HuH-7 (cell line): ENCODE measurements at regions not wholly inside any gene's neighbourhood (a gene's known extent, or its start where the extent isn't known, plus 50 kb on each side); places are given as distances from the start of the nearest gene placed in this dataset.
"Not testable (repeated sequence)": the region's sequence is repeated elsewhere in the genome, so short reads cannot be mapped to it uniquely, and the experiment has no call there.

ENCODE experiments used
- DNase-seq: peaks from one replicate; pipeline ENCODE4 v3.0.0; 2011; ENCODE audit warnings: low spot score

DNA sequence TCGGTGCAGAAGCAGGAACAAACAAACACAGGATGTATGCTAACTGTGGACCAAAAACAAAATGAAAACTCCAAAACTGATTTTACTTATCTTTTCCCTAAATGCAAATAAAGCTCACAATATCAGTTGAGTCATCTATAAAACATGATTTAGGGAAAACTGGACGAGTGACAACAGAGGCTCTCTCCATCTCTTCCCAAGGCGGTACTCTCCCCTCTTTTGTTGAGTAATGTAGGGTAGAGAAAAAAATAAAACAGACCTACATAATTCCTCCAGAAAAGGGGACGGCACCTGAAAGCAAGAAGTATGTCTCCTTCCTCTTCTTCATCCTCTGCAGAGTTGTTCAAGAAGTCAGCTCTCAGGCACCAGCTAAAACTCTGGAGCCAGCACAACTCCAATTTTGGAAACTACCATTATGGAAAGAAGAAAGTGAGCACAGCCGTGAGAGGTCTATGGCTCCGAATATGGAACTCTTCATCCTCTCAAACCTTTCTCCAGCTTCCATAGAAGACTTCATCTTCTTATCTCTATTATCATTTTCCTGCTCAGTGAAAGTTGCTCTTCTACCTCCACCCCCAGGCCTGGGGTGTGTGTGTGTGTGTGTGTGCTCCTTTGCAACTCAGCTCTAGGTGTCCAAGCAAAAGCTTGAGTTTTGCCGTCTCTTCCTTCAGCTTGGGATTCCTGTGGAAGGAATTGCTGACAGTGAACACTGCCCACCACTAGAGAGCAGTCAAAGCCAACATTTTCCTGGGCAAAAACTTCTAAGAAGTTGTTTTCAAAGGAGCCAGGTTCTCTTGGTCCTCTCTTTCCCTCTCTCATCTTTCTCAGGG lies 155.4 kb downstream of the DIO2 start:
- peak; percentile 2 for DNase-seq

DNA sequence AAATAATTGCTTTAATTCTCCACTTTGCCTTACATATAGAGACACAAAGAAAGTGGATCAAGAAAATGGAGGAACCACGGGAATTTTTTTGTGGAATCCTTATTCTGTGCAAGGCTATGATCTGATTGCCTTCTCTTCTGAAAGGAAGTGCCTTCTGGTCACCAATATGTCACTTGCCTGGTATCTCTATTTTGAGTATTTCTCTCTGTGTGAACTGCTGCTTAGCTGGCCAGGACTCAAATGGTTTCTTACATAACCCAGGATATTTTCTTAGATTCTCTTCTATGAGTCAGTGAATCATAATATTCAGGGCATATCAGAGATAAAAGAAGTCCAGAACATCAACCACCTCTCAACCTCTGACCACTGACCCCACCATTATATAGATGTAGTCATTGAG lies 156.1 kb downstream of the DIO2 start:
- DNase-seq = no peak

DNA sequence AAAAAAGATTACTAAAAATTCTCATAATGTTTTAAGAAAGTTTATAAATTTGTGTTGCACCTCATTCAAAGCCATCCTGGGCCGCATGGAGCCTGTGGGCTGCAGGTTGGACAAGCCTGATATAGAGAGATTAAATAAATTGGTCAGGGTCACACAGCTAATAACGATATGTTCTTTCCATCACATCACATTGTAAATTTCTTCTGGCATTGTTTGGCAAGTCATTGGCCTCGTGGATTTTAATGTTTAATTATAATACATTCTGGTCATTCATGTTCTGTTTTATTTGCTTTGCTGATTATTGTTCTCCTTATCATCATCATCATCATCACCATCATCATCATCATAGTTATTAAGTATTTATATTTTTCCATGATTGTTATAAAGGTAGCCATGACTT lies 157.3 kb downstream of the DIO2 start:
- no peak for DNase-seq

DNA sequence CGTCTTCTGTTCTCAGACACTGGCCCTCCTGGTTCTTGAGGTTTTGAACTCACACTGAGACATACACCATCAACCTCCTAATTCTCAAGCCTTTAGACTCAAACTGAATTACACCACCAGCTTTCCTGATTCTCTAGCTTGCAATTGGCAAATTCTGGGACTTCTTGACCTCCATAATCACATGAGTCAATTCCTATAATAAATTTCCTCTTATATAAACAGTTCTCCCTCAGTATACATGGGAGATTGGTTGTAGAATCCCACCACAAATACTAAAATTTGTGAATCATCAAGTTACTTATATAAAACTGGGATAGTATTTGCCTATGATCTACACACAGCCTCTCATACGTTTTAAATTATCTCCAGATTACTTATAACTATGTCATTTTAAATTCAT lies 162.2 kb downstream of the DIO2 start:
- no peak for DNase-seq

DNA sequence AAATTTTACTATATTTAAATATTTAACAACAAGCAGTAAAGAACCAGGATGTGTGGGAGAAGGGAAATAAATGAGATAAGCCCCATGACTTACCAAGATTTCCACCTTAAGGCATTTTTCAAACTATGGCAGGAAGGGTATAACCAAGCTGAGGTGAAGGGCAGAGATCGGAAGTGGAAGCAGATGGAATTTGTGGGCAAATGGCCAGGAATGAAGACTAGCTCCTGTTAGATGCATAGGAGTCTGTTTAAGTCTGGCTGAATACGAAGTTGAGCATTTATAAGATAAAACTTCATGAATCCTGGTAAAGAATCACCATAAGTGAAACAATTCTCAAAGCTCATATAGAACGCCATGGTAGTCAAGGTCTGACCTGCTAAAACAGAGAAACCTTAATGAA lies 163.5 kb downstream of the DIO2 start:
- no peak for DNase-seq

DNA sequence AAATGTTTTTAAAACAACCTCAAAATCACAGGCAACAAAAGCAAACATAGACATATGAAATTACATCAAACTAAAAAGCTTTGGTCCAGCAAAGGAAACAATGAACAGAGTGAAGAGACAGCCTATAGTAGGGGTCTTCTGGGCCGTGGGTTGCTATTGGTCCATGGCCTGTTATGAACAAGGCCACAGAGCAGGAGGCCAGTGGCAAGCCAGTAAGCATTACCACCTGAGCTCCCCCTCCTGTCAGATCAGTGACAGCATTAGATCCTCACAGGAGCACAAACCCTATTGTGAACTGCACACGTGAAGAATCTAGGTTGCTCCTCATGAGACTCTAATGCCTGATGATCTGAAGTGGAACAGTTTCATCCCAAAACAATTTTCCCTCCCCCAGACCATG lies 174.0 kb downstream of the DIO2 start:
- no peak for DNase-seq

DNA sequence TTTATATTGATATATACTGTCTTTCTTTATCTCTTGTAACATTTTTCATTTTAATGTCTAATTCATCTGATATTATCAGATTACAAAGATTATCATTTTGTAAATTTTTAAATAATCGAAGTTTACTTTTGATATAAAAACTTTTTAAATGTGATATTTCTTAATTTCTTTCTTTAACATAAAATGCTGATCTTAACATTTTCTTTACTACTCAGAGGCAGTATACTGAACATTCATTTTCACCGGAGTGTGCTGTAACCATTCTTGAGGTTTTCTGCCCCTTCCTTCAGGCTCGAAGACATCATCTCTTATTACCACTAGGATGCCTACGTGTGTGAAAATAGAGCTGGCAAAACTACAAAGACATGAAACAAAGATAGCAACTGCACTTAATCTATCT lies 186.9 kb downstream of the DIO2 start:
- no peak for DNase-seq

DNA sequence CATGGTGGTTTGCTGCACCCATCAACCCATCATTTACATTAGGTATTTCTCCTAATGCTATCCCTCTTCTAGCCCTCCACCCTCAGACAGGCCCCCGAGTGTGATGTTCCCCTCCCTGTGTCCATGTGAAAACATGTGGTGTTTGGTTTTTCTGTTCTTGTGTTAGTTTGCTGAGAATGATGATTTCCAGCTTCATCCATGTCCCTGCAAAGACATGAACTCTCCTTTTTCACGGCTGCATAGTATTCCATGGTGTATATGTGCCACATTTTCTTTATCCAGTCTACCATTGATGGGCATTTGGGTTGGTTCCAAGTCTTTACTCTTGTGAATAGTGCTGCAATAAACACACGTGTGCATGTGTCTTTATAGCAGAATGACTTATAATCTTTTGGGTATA lies 192.8 kb downstream of the DIO2 start:
- DNase-seq = not testable (repeated sequence)

DNA sequence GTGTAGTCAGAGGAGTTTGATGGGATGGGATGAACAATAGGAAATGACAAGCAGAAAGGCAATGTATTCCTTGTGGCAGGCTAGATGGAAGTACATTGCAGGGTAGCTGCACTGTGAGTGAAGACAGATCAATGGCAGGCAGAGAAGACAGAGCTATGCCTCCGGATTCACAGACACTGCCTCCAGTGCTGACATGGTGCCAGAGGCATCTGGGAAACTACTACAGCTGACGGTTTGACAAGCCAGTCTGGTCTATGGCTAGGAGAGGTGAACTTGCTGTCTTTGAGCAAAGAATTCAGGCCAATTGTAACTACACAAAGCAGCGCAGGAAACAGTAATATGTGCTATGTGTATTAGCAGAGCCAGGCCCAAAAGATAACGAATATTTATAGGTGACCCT lies 193.5 kb downstream of the DIO2 start:
- no peak for DNase-seq

DNA sequence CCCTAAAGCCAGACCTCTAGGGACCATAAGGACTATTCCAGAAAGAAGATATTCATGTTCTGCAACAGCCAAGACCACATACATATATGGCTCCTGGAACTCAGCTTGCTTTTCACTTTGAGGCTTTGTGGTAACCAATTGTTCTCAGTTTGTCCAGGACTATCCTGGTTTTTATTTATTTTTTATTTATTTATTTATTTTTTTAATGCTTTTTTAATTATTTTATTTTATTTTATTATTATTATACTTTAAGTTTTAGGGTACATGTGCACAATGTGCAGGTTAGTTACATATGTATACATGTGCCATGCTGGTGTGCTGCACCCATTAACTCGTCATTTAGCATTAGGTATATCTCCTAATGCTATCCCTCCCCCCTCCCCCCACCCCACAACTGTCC lies 201.1 kb downstream of the DIO2 start:
- DNase-seq = not testable (repeated sequence)

DNA sequence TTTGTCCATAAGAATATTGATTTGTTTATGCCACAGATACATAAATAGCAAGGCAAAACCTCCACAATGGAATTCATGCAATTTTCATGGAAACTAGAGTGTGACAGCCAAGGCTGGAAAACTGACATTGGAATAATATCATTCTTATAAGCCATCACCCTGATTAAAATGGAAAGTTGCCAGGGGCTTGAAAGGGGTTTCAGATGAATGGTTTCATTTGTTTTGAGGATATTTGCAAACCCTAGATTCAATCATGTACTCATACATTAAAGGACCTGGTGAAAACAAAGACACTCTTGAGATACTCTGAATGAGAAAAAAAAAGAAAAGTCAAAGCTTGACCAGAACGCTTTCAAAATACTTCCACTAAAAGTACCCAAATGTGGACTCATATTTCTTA lies 205.7 kb downstream of the DIO2 start:
- no peak for DNase-seq

DNA sequence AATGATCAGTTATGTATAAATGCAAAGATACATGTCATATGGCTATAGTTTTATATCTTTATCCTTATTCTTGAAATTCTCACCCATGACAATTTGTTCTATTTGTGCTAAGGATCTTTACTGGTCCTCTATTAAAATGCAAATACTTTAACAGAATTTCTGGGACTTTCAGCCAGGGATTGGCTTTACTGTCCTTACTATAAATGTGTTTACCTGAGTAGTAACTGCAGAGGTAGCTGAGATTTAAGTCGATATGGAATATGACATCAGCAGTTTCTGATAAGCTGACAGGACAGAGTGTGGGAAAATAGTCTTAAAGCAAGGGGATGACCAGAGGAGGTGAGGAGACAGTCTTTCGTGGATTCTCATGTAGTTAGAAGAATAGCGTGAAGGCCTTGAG lies 206.4 kb downstream of the DIO2 start:
- DNase-seq = no peak

DNA sequence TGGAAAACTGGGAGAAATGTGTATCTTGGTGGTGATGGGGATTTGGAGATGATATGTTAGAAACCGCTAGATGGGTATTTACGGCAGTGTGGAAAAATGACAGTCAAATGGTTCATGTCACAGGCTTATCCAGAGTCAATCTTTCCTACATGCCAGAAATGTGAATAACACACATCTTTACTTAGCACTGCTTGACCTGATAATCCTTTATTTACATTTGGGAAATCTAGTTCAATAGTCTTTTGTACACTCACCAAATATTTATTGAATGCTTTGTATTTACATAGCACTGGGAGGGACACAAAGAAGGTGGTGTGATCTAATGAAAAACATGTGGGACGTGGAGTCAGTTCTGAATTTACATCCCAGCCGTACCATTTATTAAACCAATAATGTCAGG lies 208.2 kb downstream of the DIO2 start:
- no peak for DNase-seq

DNA sequence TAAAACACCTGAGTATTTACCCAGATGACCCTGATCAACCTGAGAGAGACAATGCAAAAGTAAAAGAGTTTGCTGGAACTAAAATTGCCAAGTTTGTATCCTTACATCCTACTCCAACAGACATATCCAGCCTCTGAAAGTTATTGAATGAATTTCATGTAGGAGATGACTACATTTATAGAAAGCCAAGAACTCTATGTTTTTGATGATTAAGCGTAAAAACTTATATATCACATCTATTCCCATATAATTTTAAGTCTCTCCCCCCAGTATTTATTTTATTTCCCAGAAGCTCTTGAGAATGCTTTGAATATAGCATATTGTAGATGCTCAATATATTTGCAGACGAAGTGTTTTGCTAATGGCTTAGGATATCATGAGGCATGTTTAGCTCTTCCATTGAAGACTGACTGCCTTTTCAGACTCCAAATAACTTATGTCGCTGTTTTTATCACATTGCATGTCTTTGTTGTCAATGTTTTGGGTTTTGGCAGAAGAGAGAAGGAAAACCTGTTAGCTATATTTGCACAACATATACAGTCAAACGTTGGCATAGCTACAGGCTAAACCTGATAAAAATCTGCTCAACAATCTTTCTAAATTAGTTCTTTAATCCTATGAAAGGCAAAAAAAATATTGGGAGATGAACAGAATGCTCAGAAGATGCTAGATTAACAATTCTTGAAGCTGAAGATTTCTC lies 213.6 kb downstream of the DIO2 start:
- DNase-seq = no peak

DNA sequence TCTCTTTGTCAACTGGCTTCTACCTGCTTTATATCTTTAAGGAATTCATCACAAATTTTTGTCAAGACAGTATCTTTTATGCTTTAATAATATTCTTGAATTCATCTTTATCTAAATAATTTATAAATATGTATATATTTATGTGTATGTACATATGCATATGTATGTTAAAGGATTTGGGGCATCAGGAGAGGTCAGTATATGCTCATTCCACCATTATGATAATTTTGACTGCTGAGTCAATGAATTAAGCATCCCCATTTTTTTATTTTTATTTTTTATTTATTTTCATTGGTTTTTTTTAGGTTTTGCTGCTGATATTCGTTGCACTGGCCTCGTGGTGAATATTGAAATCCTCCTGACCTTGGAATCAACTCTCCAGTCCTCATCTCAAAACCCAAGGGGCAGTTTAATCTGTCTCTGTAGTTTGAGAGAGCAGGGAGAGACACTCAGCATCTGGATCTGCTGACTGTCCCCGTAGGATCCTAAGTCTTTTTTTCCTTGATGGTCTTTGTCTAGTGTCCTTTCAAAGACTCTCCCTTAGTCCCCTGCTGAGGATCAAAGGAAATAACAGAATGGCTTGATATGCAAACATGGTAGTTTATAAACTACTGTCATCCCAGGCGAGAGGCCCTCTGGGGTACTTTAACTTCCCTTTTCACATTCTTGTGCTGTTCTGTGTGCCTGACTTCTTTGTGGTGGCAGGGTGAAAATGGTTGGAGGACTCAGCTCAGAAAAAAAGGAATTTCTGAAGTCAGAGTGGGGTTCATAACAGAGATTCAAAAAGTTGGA lies 218.7 kb downstream of the DIO2 start:
- no peak for DNase-seq

DNA sequence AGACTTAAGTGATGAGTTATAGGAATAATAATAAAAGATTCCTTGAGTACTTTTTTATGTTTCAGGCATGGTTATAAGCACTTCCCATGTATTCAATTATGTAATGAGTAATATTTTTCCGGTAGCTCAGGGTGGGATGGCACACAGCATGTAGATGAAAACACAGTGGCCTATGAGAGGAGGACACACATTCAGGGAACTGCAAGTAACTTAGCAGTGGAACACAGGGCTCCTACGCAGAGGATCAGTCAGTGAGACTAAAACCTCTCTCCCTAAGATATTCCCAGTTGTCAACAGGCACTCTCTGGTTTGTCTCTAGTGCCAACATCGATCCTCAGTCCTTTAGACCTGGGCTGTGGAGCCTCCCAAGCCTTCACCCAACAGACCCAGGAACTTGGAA lies 219.4 kb downstream of the DIO2 start:
- DNase-seq = no peak

DNA sequence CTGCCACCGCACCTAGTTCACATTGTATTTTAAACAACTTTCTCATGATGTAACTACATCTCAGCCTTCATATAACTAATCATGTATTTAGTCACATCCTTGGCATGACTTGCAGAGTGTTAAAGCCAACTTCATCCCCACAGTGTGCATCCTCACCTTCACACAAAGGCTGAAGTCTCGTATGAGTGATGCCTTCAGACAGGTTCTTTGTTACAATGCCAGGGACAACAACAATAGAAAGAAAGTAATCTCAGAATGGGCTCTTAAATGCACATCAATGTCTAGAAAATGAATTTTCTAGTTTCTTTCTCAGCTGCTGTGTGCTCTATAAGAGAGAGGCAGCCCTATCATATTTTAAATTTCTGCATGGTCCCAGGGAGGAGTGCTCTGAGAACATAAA lies 221.3 kb downstream of the DIO2 start:
- DNase-seq = no peak

DNA sequence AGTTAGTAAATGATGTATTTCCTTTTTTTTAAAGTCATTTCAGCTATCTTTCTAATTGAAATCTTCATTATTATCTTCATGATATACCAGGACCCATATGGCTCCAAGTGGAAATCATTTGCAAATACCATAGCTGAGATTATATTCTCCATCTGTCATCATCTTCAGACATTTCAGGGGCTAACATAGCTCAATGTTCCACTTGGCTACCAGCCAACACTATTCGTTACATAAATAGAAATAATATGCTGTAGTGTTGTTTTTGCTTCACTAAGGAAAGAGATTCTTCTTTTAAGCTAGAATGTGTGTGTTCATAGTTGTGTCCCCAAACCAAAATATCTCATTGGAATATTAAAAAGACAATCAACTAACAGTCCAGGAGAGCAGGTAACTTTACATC lies 225.1 kb downstream of the DIO2 start:
- no peak for DNase-seq

DNA sequence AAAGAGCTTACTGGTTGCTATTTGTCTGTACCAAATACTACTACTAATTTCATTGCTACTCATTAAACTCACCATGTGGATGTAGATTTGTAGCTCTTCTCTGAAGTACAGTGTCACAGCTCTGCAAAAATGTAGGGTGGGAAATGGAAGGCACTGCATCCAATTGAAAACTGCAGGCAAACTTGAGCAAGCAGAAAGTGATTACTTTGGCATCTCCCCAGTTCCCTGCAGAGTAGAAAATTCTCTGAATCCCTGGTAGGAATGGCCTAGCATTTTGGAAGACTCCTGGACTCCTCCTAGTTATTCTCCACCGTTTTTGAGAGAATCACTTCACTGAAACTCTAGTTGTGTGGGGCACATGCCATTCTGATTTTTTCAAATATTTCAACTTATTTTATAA lies 239.1 kb downstream of the DIO2 start:
- no peak for DNase-seq

DNA sequence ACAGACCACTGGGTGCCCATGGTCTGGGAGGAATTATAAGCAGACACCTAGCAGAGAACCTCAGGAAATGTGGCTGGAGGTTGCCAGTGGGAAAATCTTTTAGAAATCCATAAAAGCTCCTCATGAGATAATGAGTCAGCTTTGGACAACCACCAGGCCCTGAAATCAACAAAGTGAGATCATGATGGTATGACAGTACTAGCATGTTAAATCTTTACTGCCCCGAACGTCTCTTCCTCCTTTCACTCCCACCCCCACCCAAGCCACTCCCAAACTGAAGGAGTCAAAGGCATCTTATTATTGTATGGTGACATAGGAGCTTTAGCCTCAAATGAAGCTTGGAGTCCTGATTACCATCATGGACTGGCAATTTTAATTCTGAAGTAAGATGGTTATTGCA lies 240.0 kb downstream of the DIO2 start:
- DNase-seq = no peak

DNA sequence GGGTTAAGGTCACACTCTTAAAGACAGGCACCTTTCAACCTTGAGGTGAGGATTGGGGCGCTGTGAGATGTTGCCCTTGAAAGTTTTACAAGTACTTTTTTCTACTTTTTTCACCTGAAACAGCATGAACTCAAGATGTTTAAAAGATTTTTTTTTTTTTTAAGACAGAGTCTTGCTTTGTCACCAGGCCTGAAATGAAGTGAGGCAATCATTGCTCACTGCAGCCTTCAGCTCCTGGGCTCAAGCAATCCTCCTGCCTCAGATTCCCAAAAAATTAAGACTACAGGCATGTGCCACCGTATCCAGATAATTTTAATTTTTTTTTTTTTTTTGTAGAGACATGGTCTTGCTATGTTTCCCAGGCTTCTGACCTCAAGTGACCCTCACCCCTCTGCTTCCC lies 243.9 kb downstream of the DIO2 start:
- no peak for DNase-seq

DNA sequence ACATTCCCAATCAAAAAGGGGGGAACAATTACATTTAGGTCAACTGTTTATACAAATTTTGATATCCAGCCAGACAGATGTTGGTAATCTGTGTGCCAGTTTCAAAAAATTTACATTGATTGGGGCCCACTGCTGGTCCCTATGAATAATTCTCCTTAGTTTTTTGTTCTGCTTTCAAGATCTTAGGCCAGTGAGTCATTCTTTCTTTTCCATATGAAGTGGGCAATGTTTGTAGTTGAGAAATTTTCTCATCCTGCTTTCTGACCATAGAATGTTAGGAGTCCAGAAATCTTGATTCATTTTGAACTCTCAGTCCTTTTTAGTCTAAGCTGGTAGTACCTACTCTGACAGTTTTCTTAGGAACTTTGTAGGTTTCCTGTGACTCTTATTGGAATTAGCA lies 244.3 kb downstream of the DIO2 start:
- no peak for DNase-seq

DNA sequence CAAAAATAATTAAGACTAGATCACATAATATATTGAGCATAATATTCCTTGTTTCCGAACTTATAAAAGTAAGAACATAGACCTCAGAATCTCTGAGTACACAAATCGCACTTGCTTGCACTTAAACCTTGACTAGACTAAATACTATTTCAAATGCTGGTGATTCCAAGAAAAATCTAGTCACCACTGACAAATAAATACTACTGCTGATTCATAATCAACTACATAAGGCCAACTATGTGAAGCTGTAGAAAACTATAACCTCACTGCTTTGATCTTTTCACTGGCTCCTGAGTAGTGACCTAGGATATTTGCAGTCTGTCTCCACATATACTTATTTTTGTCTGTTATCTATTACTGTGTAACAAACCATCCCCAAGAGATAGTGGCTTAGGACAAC lies 245.4 kb downstream of the DIO2 start:
- no peak for DNase-seq
